GM13976 (cell line): ENCODE measurements at regions not wholly inside any gene's neighbourhood (a gene's known extent, or its start where the extent isn't known, plus 50 kb on each side); places are given as distances from the start of the nearest gene placed in this dataset.

ENCODE experiments used
- DNase-seq: peaks from one replicate; pipeline ENCODE4 v3.0.0; 2012; ENCODE audit warnings: low spot score
- CTCF ChIP-seq: IDR thresholded peaks from 2 replicates; pipeline ENCODE4 v1.5.1; 2012; ENCODE audit warnings: borderline replicate concordance, mild to moderate bottlenecking; ENCODE audit not compliant: insufficient read depth; ENCODE audit errors: extremely low read depth, missing control alignments, control extremely low read depth
- in situ Hi-C: fragments of 300-500 bp; cut with MboI; formaldehyde crosslinking; loops from one replicate; pipeline ENCODE4 v1.12.0; 2022; ENCODE audit warnings: low sequenced_read_pairs, mixed read lengths, inconsistent platforms; ENCODE audit not compliant: unreplicated experiment

DNA sequence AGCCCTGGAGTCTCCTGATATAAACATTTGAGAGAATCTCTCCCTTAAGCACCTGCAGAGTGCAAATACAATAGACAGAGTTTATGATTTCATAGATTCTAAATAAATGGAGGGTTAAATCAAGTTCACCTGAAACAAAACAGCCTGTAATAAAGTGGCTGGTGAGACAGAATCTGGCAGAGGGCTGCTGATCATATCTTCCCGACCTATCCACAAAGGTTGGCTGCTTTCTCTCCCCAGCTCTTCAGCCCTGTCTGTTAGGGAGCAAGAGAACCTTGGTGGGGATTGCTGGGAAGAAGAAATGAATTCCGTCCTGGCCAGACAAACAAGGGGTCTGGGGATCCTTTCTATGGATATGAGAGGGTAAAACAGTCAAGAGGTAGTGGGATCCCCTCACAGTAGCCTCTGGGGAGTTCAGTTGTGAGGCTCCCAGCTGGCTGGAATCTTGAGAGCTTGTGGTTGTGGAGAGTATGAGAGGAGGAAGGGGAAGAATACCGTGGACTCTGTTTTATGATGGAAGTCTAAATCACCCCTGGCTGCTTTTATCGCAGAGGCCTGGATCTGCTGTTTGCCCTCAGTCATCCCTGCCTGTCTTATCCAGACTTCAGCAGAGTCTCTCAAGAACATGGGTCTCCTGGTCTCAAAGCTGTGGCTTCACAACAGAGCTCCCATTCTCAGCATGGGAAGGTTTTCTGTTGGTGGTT is 451.3 kb downstream of the NTRK3 start:
- no peak for DNase-seq
- in situ Hi-C loops, result no loop called here
- TF ChIP-seq CTCF, result no peak

GRCh38 chr15:87804451-87804850 is 452.1 kb downstream of the NTRK3 start:
- in situ Hi-C loops, result no loop called here

GRCh38 chr15:87799838-87800237 is 456.7 kb downstream of the NTRK3 start:
- no peak for DNase-seq
- in situ Hi-C loops, result no loop called here
- no peak for TF ChIP-seq CTCF

More at GRCh38 chr15:87804451-87804850, 452.1 kb downstream of the NTRK3 start:
- TF ChIP-seq CTCF, result no peak
- DNase-seq, result no peak

DNA sequence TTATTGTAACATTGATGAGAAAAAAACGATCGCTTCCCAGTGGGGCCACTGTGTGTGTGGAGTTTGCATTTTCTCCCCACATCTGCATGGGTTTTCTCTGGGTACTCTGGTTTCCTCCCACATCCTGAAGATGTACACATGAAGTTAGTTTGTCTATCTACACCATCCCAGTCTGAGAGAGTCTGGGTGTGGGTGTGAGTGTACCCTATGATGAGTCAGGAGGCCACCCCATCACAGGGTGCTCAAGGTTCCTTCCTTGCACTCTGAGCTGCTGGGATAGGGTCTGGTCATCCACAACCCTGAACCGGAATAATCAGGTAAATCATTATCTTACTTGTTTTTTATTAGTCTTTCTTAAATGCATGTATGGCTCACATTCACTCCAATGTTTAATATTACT is 457.1 kb downstream of the NTRK3 start:
- TF ChIP-seq CTCF, result no peak
- in situ Hi-C loops, result no loop called here
- DNase-seq, result no peak

- in situ Hi-C loops, result no loop called here
- no peak for TF ChIP-seq CTCF
- DNase-seq, result no peak
Observed at GRCh38 chr15:87793725-87794124, 462.8 kb downstream of the NTRK3 start.

- in situ Hi-C loops, result no loop called here
- TF ChIP-seq CTCF, result no peak
- DNase-seq, result no peak
Observed at GRCh38 chr15:87792250-87793040, 464.1 kb downstream of the NTRK3 start.
